OCI-LY7 (cell line): ENCODE measurements at regions not wholly inside any gene's neighbourhood (a gene's known extent, or its start where the extent isn't known, plus 50 kb on each side); places are given as distances from the start of the nearest gene placed in this dataset.

Experiments
- BruUV-seq: library from RNA; stranded (reverse); fragments of 400-500 nt; replicated peaks from 2 replicates; lab custom pipeline; 2021; lab: Mats Ljungman, UMichigan
- CTCF ChIA-PET: fragments of 300-600 bp; sonication (Branson Sonifier 250); formaldehyde crosslinking; loops from one replicate; lab custom pipeline; 2022; ENCODE audit warnings: antibody characterized with exemption; ENCODE audit not compliant: unreplicated experiment; lab: Charles Lee
- POLR2A ChIA-PET: fragments of 300-600 bp; sonication (Branson Sonifier 250); formaldehyde crosslinking; loops from one replicate; lab custom pipeline; 2022; ENCODE audit warnings: antibody characterized with exemption; lab: Charles Lee
- DNase-seq: peaks from one replicate; pipeline ENCODE4 v3.0.0-alpha.2; 2015; ENCODE audit warnings: low spot score
- H2AFZ ChIP-seq: fragments of 200-600 bp; sonication (generic), shearing (Covaris generic); 2 replicates; pipeline ENCODE4 v1.6.1; 2014; ENCODE audit warnings: mild to moderate bottlenecking, antibody characterized with exemption, low read length, moderate library complexity
- H3K27ac ChIP-seq: fragments of 200-600 bp; sonication (generic); 2 replicates; pipeline ENCODE4 v1.5.1; 2014; ENCODE audit warnings: mixed run types, low read depth, mild to moderate bottlenecking, moderate library complexity, low read length, inconsistent platforms; ENCODE audit not compliant: poor library complexity, severe bottlenecking
- H3K36me3 ChIP-seq: fragments of 200-600 bp; sonication (generic); 2 replicates; pipeline ENCODE4 v1.6.1; 2014; ENCODE audit warnings: mild to moderate bottlenecking, antibody characterized with exemption, low read length, moderate library complexity, mixed read lengths; ENCODE audit not compliant: insufficient read depth
- H3K4me1 ChIP-seq: fragments of 200-600 bp; sonication (generic); 2 replicates; pipeline ENCODE4 v1.5.1; 2014; ENCODE audit warnings: mild to moderate bottlenecking, low read length; ENCODE audit not compliant: insufficient read depth, poor library complexity, severe bottlenecking
- H3K4me2 ChIP-seq: fragments of 200-600 bp; sonication (generic); 2 replicates; pipeline ENCODE4 v1.6.1; 2014; ENCODE audit warnings: mild to moderate bottlenecking, low read length
- H3K4me3 ChIP-seq: fragments of 200-600 bp; sonication (generic); 2 replicates; pipeline ENCODE4 v1.5.1; 2014; ENCODE audit warnings: mild to moderate bottlenecking, low read depth, low read length; ENCODE audit not compliant: poor library complexity, severe bottlenecking
- H3K79me2 ChIP-seq: fragments of 200-600 bp; sonication (generic); 2 replicates; pipeline ENCODE4 v1.6.1; 2016; ENCODE audit warnings: low read depth, mild to moderate bottlenecking, low read length, moderate library complexity, mixed read lengths; ENCODE audit not compliant: insufficient read depth
- H3K9me2 ChIP-seq: fragments of 200-600 bp; sonication (generic); 2 replicates; pipeline ENCODE4 v1.6.1; 2016; ENCODE audit warnings: mild to moderate bottlenecking, low read length, mixed read lengths; ENCODE audit not compliant: insufficient read depth
- H3K9me3 ChIP-seq: fragments of 200-600 bp; sonication (generic); 2 replicates; pipeline ENCODE4 v1.6.1; 2014; ENCODE audit warnings: mild to moderate bottlenecking, mixed run types, low read length, mixed read lengths
- H4K20me1 ChIP-seq: fragments of 200-600 bp; sonication (generic); 2 replicates; pipeline ENCODE4 v1.6.1; 2014; ENCODE audit warnings: mild to moderate bottlenecking, antibody characterized with exemption, low read length, moderate library complexity, mixed read lengths; ENCODE audit not compliant: insufficient read depth
- EZH2phosphoT487 ChIP-seq: fragments of 200-600 bp; sonication (generic); IDR thresholded peaks from 2 replicates; pipeline ENCODE4 v1.6.1; 2018; ENCODE audit warnings: low read depth, borderline replicate concordance, mild to moderate bottlenecking, mixed run types, antibody characterized with exemption, low read length, moderate library complexity, mixed read lengths
- intact Hi-C: fragments of 100-400 bp; cut with micrococcal nuclease; formaldehyde crosslinking; loops from one replicate; pipeline ENCODE4 v1.10.0; 2022; ENCODE audit not compliant: unreplicated experiment
- TF ChIP-seq, protein P1 (sequence below): fragments of 200-600 bp; sonication (generic); conservative IDR thresholded peaks from 2 replicates; pipeline ENCODE4 v1.5.1; 2014; ENCODE audit warnings: mild to moderate bottlenecking, antibody characterized with exemption, low read length, moderate library complexity, mixed read lengths

DNA sequence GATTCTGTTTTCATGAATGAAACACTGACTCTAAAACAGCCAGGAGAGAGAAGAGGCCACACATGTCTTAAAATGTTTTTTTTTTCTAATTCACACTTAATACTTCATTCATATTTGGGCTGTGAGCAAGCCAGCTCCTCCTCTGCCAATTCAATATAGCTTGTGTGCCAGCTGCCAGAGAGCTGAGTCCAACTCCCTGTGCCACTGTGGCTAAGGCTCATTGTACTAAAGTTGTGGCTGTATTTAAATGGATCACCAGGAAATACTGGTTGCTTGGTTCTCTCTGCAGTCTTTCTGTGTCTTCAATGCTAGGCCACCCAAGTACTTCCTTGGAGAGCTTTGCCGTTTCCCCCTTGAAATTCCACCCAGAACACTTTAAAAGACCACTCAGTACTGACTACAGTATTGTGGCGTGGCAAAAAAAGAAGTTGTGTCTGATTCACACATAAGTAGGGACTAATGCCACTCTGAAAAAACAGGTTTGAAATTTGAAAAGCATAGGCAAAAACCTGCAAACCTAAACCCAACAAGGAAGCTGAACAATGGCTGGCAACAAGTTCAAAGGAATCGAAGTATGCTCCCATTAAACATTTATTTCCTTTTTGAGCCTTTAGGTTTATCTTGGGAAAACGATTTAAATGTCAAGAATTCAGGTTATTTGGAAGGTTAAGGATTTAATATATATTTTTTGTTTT is 524.7 kb downstream of the DIPK2A start:
- H3K4me3 ChIP-seq = no peak overlapping the region
- H4K20me1 ChIP-seq = no peaks in the 10 kb centered on the region
- H3K9me3 ChIP-seq = no peaks in the 10 kb centered on the region
- H2AFZ ChIP-seq = no peak overlapping the region
- no peaks in the 10 kb centered on the region for H3K36me3 ChIP-seq
- DNase-seq = no peak
- H3K4me1 ChIP-seq = no peaks in the 10 kb centered on the region
- TF ChIP-seq EZH2phosphoT487 = no peak
- TF ChIP-seq, protein P1, sequence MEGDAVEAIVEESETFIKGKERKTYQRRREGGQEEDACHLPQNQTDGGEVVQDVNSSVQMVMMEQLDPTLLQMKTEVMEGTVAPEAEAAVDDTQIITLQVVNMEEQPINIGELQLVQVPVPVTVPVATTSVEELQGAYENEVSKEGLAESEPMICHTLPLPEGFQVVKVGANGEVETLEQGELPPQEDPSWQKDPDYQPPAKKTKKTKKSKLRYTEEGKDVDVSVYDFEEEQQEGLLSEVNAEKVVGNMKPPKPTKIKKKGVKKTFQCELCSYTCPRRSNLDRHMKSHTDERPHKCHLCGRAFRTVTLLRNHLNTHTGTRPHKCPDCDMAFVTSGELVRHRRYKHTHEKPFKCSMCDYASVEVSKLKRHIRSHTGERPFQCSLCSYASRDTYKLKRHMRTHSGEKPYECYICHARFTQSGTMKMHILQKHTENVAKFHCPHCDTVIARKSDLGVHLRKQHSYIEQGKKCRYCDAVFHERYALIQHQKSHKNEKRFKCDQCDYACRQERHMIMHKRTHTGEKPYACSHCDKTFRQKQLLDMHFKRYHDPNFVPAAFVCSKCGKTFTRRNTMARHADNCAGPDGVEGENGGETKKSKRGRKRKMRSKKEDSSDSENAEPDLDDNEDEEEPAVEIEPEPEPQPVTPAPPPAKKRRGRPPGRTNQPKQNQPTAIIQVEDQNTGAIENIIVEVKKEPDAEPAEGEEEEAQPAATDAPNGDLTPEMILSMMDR = no peak
- ChIA-PET CTCF (no interaction called here), POLR2A (interaction anchor here (0.7 kb wide), 1 partner anchor 748 kb away, joined by 4 read pairs; no protein-coding TSS in a partner anchor)
- no peaks in the 10 kb centered on the region for H3K79me2 ChIP-seq
- H3K4me2 ChIP-seq = no peak overlapping the region
- H3K27ac ChIP-seq = no peak overlapping the region
- intact Hi-C loops = no loop called here
- H3K9me2 ChIP-seq = no peaks in the 10 kb centered on the region
- no TSS peak for BruUV-seq

DNA sequence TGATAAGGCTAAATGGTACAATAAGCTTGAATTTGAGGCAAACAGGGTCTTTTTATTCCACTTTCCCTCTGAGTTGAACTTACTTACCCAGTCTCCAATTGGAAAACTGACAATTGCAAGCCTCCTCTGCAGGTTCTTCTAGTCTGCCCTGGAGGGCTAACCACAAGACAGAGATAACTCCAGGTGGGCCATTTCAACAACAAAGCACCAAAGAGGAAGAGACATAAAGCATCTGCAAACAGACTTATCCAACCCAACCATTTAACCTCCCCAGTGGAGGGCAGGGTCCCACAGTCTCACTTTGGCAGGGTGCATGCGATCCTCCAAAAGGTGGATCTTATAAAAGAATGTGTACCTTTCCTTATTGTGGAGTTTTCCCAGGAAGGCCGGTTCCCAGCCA is 525.8 kb downstream of the DIPK2A start:
- TF ChIP-seq EZH2phosphoT487 = no peak
- TF ChIP-seq, protein P1 = no peak
- CTCF ChIA-PET = no interaction called here
- intact Hi-C loops = no loop called here
- Histone ChIP-seq H3K27ac (no peak overlapping the region), H3K9me2 (no peaks in the 10 kb centered on the region), H3K36me3 (no peaks in the 10 kb centered on the region), H3K9me3 (no peaks in the 10 kb centered on the region), H3K4me1 (no peaks in the 10 kb centered on the region), H3K4me2 (no peak overlapping the region), H3K79me2 (no peaks in the 10 kb centered on the region), H3K4me3 (no peak overlapping the region), H4K20me1 (no peaks in the 10 kb centered on the region), H2AFZ (no peak overlapping the region)
- POLR2A ChIA-PET = no interaction called here
- no TSS peak for BruUV-seq
- no peak for DNase-seq
